ENCODE measurements at regions not wholly inside any gene's neighbourhood (a gene's known extent, or its start where the extent isn't known, plus 50 kb on each side); places are given as distances from the start of the nearest gene placed in this dataset.
"Not testable (repeated sequence)": the region's sequence is repeated elsewhere in the genome, so short reads cannot be mapped to it uniquely, and the experiment has no call there.

DNA sequence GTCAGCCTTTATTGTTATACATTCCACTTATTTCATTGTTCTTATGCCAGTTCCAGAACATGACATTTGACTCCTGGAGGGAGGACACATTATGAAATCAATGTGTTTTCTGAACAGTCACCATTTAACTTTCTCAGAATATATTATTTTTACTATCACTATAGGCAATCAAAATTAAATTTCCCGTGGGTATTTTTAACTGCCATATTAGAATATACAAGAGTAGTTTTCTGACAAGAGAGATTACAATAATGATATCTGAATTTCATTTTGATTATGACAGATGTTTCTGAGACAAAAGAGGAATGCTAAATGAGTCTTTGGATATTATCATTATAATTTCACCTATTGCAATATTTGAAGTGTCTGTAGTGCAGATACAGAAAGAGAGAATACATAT, 64.4 kb upstream of the FSIP2 start:
- Histone ChIP-seq H3K9me3 (no peaks in the 10 kb centered on the region), H3K27ac (no peak overlapping the region), H3K27me3 (no peaks in the 10 kb centered on the region), H3K36me3 (ENCODE audit: low read depth, missing control alignments) (no peaks in the 10 kb centered on the region), H3K4me1 (no peaks in the 10 kb centered on the region), H3K4me3 (no peak overlapping the region)
- WGBS, 2 donors, result 86 to 89% methylated on average over 1 of the region's 1 CpG
- TF ChIP-seq POLR2A (IDR thresholded peaks at IDR 0.05), result no peak
- TF ChIP-seq, protein P1, sequence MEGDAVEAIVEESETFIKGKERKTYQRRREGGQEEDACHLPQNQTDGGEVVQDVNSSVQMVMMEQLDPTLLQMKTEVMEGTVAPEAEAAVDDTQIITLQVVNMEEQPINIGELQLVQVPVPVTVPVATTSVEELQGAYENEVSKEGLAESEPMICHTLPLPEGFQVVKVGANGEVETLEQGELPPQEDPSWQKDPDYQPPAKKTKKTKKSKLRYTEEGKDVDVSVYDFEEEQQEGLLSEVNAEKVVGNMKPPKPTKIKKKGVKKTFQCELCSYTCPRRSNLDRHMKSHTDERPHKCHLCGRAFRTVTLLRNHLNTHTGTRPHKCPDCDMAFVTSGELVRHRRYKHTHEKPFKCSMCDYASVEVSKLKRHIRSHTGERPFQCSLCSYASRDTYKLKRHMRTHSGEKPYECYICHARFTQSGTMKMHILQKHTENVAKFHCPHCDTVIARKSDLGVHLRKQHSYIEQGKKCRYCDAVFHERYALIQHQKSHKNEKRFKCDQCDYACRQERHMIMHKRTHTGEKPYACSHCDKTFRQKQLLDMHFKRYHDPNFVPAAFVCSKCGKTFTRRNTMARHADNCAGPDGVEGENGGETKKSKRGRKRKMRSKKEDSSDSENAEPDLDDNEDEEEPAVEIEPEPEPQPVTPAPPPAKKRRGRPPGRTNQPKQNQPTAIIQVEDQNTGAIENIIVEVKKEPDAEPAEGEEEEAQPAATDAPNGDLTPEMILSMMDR (IDR thresholded peaks at IDR 0.05), result no peak
- intact Hi-C loops (cut with DNase I; ENCODE audit: low total_unique reads), result no loop called here
- DNase-seq, result no peak

DNA sequence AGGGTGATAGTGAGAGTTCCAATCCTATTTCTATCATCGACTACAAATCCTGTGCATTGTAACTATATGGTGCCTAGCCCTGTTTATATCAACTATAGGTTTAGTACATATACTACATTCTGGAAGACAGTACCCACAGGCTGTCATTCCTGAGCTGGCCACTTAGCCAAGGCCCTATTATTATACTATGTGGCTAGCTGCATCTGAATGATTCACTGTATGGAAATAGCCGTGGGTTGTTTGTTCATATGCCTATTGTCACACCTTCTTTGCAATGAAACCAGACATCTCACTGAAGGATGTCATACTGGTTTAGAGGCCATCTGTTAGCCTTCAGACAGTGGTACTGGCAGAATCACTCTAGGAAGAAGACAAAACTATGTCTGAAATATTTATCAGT, 62.3 kb upstream of the FSIP2 start:
- Histone ChIP-seq H3K4me3 (no peak overlapping the region), H3K27ac (no peak overlapping the region), H3K4me1 (no peaks in the 10 kb centered on the region), H3K27me3 (no peaks in the 10 kb centered on the region), H3K36me3 (ENCODE audit: low read depth, missing control alignments) (no peaks in the 10 kb centered on the region), H3K9me3 (no peaks in the 10 kb centered on the region)
- DNase-seq, result no peak
- intact Hi-C loops (cut with DNase I; ENCODE audit: low total_unique reads), result no loop called here
- TF ChIP-seq, protein P1 (IDR thresholded peaks at IDR 0.05), result no peak
- TF ChIP-seq POLR2A (IDR thresholded peaks at IDR 0.05), result no peak
- 92 to 97% methylated on average over 2 of the region's 2 CpGs for WGBS, 2 donors

DNA sequence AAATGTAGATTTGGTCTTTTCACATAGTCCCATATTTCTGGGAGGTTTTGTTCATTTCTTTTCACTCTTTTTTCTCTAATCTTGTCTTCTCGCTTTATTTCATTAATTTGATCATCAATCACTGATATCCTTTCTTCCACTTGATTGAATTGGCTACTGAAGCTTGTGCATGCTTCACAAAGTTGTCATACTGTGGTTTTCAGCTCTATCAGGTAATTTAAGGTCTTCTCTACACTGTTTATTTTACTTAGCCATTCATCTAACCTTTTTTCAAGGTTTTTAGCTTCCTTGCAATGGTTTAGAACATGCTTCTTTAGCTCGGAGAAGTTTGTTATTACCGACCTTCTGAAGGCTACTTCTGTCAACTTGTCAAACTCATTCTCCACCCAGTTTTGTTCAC, 51.6 kb upstream of the FSIP2 start:
- intact Hi-C loops (cut with DNase I; ENCODE audit: low total_unique reads); H3K4me1 ChIP-seq; H3K36me3 ChIP-seq (ENCODE audit: low read depth, missing control alignments); H3K4me3 ChIP-seq; H3K9me3 ChIP-seq; H3K27me3 ChIP-seq; H3K27ac ChIP-seq; DNase-seq: not testable (repeated sequence)
- 93 to 97% methylated on average over 3 of the region's 3 CpGs for WGBS, 2 donors

DNA sequence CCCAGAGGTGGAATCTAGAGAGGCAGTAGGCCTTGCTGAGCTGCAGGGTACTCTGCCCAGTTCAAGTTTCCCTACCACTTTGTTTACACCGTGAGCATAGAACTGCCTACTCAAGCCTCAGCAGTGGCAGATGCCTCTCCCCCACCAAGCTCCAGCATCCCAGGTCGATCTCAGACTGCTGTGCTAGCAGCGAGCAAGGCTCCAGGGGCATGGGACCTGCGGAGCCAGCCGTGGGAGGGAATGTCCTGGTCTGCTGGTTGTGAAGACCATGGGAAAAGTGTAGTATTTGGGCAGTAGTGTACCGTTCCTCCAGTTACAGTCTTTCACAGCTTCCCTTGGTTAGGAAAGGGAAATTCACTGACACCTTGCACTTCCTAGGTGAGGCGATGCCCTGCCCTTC, 50.6 kb upstream of the FSIP2 start:
- Histone ChIP-seq H3K4me3 (no peak overlapping the region), H3K9me3 (no peaks in the 10 kb centered on the region), H3K27me3 (no peaks in the 10 kb centered on the region), H3K36me3 (ENCODE audit: low read depth, missing control alignments) (no peaks in the 10 kb centered on the region), H3K4me1 (no peaks in the 10 kb centered on the region), H3K27ac (no peak overlapping the region)
- DNase-seq, result no peak
- no peak for TF ChIP-seq POLR2A (IDR thresholded peaks at IDR 0.05)
- TF ChIP-seq, protein P1 (IDR thresholded peaks at IDR 0.05), result no peak
- 87 to 88% methylated on average over 7 of the region's 7 CpGs for WGBS, 2 donors
- intact Hi-C loops (cut with DNase I; ENCODE audit: low total_unique reads), result no loop called here

Small RNA genes in the stretch of these regions (small RNA-seq; reads per million reads assigned to genes)
- gene RF00096, result 0 reads per million in 2 donors

All from testis (tissue), 2 donors.